ENCODE measurements at regions not wholly inside any gene's neighbourhood (a gene's known extent, or its start where the extent isn't known, plus 50 kb on each side); places are given as distances from the start of the nearest gene placed in this dataset.

- Histone ChIP-seq H3K4me1 (no peaks in the 10 kb centered on the region), H3K9me3 (no peaks in the 10 kb centered on the region)
Measured at GRCh38 chr4:14091966-14092365, 464.4 kb upstream of the BOD1L1 start.

DNA sequence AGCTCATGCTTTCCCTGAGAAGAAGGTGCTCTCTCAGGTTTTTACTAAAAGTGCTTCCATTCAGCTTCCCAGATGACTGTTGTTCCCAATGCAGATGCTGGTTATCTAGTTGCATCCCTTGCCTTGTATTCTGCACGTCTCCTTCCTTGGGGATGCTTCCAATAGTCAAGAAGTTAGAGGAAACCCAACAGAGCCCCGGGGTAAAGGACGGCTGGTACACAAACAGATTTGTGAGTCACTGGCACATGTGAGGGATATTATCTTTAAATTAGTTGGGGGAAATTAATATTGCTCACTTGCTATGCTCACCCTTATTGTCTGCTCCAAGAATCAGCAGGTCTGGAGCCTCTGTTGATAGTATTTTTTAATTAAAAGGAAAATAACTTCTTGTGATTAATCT is 465.2 kb upstream of the BOD1L1 start:
- H3K4me1 ChIP-seq: no peaks in the 10 kb centered on the region
- ATAC-seq (ENCODE audit: low FRiP score in 2 of 2) (no peak), DNase-seq (no peak)
- H3K36me3 ChIP-seq: no peaks in the 10 kb centered on the region
- H3K27ac ChIP-seq: no peak overlapping the region
- TF ChIP-seq POLR2A (IDR thresholded peaks at IDR 0.05) (no peak), EP300 (IDR thresholded peaks at IDR 0.05) (no peak), CTCF (IDR thresholded peaks at IDR 0.05) (no peak), POLR2AphosphoS5 (IDR thresholded peaks at IDR 0.05) (no peak)
- no peaks in the 10 kb centered on the region for H3K27me3 ChIP-seq
- no peak overlapping the region for H3K4me3 ChIP-seq
- WGBS, 2 donors: 86 to 95% methylated on average over 3 of the region's 3 CpGs
- H3K9me3 ChIP-seq: no peaks in the 10 kb centered on the region

More at GRCh38 chr4:14091966-14092365, 464.4 kb upstream of the BOD1L1 start:
- Histone ChIP-seq H3K27ac (no peak overlapping the region), H3K27me3 (no peaks in the 10 kb centered on the region), H3K4me3 (no peak overlapping the region), H3K36me3 (no peaks in the 10 kb centered on the region)
- DNase-seq (no peak), ATAC-seq (ENCODE audit: low FRiP score in 2 of 2) (no peak)
- TF ChIP-seq POLR2A (IDR thresholded peaks at IDR 0.05) (no peak), CTCF (IDR thresholded peaks at IDR 0.05) (no peak), POLR2AphosphoS5 (IDR thresholded peaks at IDR 0.05) (no peak), EP300 (IDR thresholded peaks at IDR 0.05) (no peak)
- 68 to 76% methylated on average over 2 of the region's 2 CpGs for WGBS, 2 donors

GRCh38 chr4:14095831-14096230 is 468.3 kb upstream of the BOD1L1 start:
- no peak for TF ChIP-seq POLR2A (IDR thresholded peaks at IDR 0.05)
- no peak for DNase-seq

DNA sequence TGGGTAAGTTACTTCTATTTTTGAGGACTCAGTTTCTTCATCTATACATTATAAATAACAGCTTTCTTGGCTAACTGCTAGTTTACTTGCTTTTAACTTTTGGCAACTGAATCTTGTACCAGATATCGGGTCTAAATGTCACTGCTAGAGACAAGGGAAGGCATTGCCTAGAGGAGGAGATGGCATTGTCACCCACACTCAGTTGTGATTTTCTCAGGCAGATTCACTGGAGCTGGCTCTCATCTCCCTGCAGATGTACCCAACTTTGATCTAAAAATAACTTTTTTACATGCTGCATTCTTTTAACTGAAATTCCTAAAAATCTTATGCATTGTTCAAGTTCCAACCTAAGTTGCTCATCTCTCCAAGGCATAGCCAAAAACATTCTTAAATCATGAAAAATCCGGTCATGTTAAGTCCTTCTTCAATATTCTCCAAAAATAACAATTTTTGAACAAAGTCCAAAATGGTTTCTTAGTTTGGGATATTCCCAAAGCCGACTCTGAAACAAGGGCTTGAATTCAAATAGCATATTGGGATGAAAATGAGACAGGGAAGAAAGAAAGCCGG is 469.0 kb upstream of the BOD1L1 start:
- Histone ChIP-seq H3K9me3 (no peaks in the 10 kb centered on the region), H3K4me3 (no peak overlapping the region), H3K4me1 (no peaks in the 10 kb centered on the region), H3K27ac (no peak overlapping the region), H3K27me3 (no peaks in the 10 kb centered on the region), H3K36me3 (no peaks in the 10 kb centered on the region)
- ATAC-seq (ENCODE audit: low FRiP score in 2 of 2) (no peak), DNase-seq (no peak)
- no peak for TF ChIP-seq CTCF (IDR thresholded peaks at IDR 0.05)
- no peak for TF ChIP-seq EP300 (IDR thresholded peaks at IDR 0.05)
- no peak for TF ChIP-seq POLR2A (IDR thresholded peaks at IDR 0.05)
- TF ChIP-seq POLR2AphosphoS5 (IDR thresholded peaks at IDR 0.05): no peak
- 83 to 84% methylated on average over 4 of the region's 4 CpGs for WGBS, 2 donors

More at GRCh38 chr4:14095831-14096230, 468.3 kb upstream of the BOD1L1 start:
- Histone ChIP-seq H3K36me3 (no peaks in the 10 kb centered on the region), H3K9me3 (no peaks in the 10 kb centered on the region), H3K27me3 (no peaks in the 10 kb centered on the region), H3K4me3 (no peak overlapping the region), H3K4me1 (no peaks in the 10 kb centered on the region), H3K27ac (no peak overlapping the region)
- WGBS, 2 donors: 42 to 55% methylated on average over 1 of the region's 1 CpG
- no peak for ATAC-seq (ENCODE audit: low FRiP score in 2 of 2)

- no peak for DNase-seq
- no peaks in the 10 kb centered on the region for H3K36me3 ChIP-seq
- H3K27me3 ChIP-seq: no peaks in the 10 kb centered on the region
Measured at GRCh38 chr4:14100349-14100748, 472.8 kb upstream of the BOD1L1 start.

More at GRCh38 chr4:14100349-14100748, 472.8 kb upstream of the BOD1L1 start:
- no peak overlapping the region for H3K4me3 ChIP-seq
- no peaks in the 10 kb centered on the region for H3K9me3 ChIP-seq
- no peaks in the 10 kb centered on the region for H3K4me1 ChIP-seq
- no peak overlapping the region for H3K27ac ChIP-seq
- 51 to 56% methylated on average over 4 of the region's 4 CpGs for WGBS, 2 donors
- no peak for ATAC-seq (ENCODE audit: low FRiP score in 2 of 2)
- no peak for TF ChIP-seq POLR2AphosphoS5 (IDR thresholded peaks at IDR 0.05)
- TF ChIP-seq EP300 (IDR thresholded peaks at IDR 0.05): no peak
- no peak for TF ChIP-seq POLR2A (IDR thresholded peaks at IDR 0.05)
- no peak for TF ChIP-seq CTCF (IDR thresholded peaks at IDR 0.05)
